H1 (cell line): ENCODE measurements at regions not wholly inside any gene's neighbourhood (a gene's known extent, or its start where the extent isn't known, plus 50 kb on each side); places are given as distances from the start of the nearest gene placed in this dataset.

ENCODE experiments used
- POLR2AphosphoS5 ChIP-seq: IDR thresholded peaks from 2 replicates; pipeline ENCODE4 v1.6.1; 2011; ENCODE audit warnings: low read depth, low read length
- YY1 ChIP-seq: IDR thresholded peaks from 2 replicates; pipeline ENCODE4 v1.6.1; 2011; ENCODE audit warnings: low read depth, mild to moderate bottlenecking, low read length
- TF ChIP-seq, protein P1 (sequence below), 3 experiments: IDR thresholded peaks; 1 replicate in 2 of 3; 2 replicates in 1 of 3; pipeline versions ENCODE4 v1.5.1 to v1.6.1; 2011; ENCODE audit warnings: low read length in 3 of 3, mild to moderate bottlenecking in 3 of 3, inconsistent platforms in 2 of 3, low read depth in 1 of 3, moderate library complexity in 1 of 3; ENCODE audit not compliant: insufficient read depth in 1 of 3; ENCODE audit errors: control extremely low read depth in 1 of 3

DNA sequence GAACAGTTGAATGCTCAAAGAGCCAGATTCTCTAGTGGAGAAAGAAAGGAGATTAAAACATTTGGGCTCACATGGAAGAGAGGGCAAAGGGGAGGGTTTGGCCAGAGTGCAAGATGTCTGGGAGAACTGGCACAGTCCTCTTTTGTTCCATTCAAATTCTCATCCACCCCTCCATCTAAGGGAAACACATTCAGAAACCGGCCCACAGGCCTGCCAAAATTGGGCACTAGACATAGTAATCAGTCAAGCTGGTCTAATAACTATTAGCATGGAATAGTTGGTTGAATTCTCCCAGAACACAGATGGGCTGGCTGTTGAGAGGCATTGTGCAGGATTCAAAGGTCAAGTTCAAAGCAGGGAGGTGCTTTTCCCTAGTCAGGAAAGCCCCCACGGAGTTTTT is 341.4 kb upstream of the IRAK1BP1 start:
- TF ChIP-seq YY1 (no peak), POLR2AphosphoS5 (no peak)
- TF ChIP-seq, protein P1, sequence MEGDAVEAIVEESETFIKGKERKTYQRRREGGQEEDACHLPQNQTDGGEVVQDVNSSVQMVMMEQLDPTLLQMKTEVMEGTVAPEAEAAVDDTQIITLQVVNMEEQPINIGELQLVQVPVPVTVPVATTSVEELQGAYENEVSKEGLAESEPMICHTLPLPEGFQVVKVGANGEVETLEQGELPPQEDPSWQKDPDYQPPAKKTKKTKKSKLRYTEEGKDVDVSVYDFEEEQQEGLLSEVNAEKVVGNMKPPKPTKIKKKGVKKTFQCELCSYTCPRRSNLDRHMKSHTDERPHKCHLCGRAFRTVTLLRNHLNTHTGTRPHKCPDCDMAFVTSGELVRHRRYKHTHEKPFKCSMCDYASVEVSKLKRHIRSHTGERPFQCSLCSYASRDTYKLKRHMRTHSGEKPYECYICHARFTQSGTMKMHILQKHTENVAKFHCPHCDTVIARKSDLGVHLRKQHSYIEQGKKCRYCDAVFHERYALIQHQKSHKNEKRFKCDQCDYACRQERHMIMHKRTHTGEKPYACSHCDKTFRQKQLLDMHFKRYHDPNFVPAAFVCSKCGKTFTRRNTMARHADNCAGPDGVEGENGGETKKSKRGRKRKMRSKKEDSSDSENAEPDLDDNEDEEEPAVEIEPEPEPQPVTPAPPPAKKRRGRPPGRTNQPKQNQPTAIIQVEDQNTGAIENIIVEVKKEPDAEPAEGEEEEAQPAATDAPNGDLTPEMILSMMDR (IDR thresholded peaks at IDR 0.05; ENCODE audit: control extremely low read depth in 1 of 3, insufficient read depth in 1 of 3, low read depth in 1 of 3, low read length in 3 of 3) = no peak
